ENCODE measurements at regions not wholly inside any gene's neighbourhood (a gene's known extent, or its start where the extent isn't known, plus 50 kb on each side); places are given as distances from the start of the nearest gene placed in this dataset.
"Not testable (repeated sequence)": the region's sequence is repeated elsewhere in the genome, so short reads cannot be mapped to it uniquely, and the experiment has no call there.

DNA sequence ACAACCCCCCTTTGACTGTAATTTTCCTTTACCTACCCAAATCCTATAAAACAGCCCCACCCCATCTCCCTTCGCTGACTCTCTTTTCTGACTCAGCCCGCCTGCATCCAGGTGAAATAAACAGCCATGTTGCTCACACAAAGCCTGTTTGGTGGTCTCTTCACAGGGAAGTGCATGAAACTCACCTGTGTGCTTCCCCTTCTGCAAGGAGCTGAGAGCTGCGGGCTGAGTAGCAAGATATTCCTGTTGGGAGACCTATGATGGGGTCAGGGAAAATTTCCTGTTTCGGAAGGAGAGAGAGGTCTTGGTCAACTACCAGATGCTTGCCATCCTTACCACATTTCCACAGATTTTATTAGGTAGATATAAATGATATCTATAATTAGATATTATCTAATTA lies 474.5 kb upstream of the NUDT12 start:
- H3K4me1 Mint-ChIP-seq (ENCODE audit: low read depth, unreplicated experiment); H3K36me3 Mint-ChIP-seq (ENCODE audit: low read depth, unreplicated experiment); H3K27ac Mint-ChIP-seq (ENCODE audit: unreplicated experiment); H3K79me2 ChIP-seq (ENCODE audit: insufficient read depth, low read length); H4K20me1 ChIP-seq (ENCODE audit: insufficient read depth, low read length); H3K9me3 Mint-ChIP-seq (ENCODE audit: unreplicated experiment); H3K4me1 ChIP-seq (ENCODE audit: insufficient read depth, low read length); H2AFZ ChIP-seq (ENCODE audit: low read depth, low read length); H3K9ac ChIP-seq (ENCODE audit: low read length); H3K27me3 Mint-ChIP-seq (ENCODE audit: low read depth, unreplicated experiment); H3K4me2 ChIP-seq (ENCODE audit: low read length); H3K4me3 ChIP-seq (ENCODE audit: insufficient read depth, low read depth, low read length); H3K27ac ChIP-seq (ENCODE audit: low read depth, low read length); H3K4me3 Mint-ChIP-seq (ENCODE audit: unreplicated experiment); DNase-seq (ENCODE audit: low read depth); H3K27me3 ChIP-seq (ENCODE audit: insufficient read depth, low read length); H3K9me3 ChIP-seq (ENCODE audit: insufficient read depth, low read depth, low read length); H3K36me3 ChIP-seq (ENCODE audit: insufficient read depth, low read length); FAIRE-seq: not testable (repeated sequence)

DNA sequence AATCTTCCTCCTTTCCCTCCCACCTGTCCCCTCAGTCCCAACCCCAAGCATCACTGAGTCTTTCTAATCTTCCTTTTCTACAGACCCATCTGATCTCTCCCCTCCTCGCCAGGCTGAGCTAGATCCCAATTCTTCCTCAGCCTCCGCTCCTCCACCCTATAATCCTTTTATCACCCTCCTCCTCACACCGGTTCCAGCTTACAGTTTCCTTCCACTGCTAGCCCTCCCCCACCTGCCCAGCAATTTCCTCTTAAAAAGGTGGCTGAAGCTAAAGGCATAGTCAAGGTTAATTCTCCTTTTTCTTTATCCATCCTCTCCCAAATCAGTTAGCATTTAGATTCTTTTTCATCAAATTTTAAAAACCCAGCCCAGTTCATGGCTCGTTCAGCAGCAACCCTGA lies 470.6 kb upstream of the NUDT12 start:
- not testable (repeated sequence) for H3K4me1 ChIP-seq (ENCODE audit: insufficient read depth, low read length); H3K36me3 Mint-ChIP-seq (ENCODE audit: low read depth, unreplicated experiment); H3K27me3 Mint-ChIP-seq (ENCODE audit: low read depth, unreplicated experiment); H3K36me3 ChIP-seq (ENCODE audit: insufficient read depth, low read length); DNase-seq (ENCODE audit: low read depth); FAIRE-seq; H3K4me1 Mint-ChIP-seq (ENCODE audit: low read depth, unreplicated experiment); H3K4me3 Mint-ChIP-seq (ENCODE audit: unreplicated experiment); H3K9me3 Mint-ChIP-seq (ENCODE audit: unreplicated experiment); H3K27ac ChIP-seq (ENCODE audit: low read depth, low read length); H3K27me3 ChIP-seq (ENCODE audit: insufficient read depth, low read length); H3K27ac Mint-ChIP-seq (ENCODE audit: unreplicated experiment); H3K79me2 ChIP-seq (ENCODE audit: insufficient read depth, low read length); H3K4me3 ChIP-seq (ENCODE audit: insufficient read depth, low read depth, low read length); H3K4me2 ChIP-seq (ENCODE audit: low read length); H3K9me3 ChIP-seq (ENCODE audit: insufficient read depth, low read depth, low read length); H2AFZ ChIP-seq (ENCODE audit: low read depth, low read length); H3K9ac ChIP-seq (ENCODE audit: low read length); H4K20me1 ChIP-seq (ENCODE audit: insufficient read depth, low read length)

DNA sequence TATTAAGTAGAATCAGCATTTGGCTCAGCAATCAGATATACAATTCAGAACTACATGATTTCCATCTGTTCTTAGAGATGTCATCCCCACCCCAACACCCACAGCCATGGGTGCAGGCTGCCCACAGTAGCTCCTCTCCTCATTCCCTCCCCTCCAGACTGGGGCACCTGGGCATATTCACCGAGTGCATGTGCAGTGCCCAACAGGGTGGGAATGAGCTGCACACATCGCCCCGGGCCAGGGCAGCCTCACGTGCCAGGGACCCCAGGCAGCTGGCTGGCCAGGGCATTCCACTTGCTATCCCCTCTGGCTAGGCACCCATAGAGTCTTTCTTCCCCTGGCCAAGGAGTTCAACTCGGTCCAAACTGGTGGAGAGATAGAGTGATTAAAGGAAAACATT lies 461.9 kb upstream of the NUDT12 start:
- Histone ChIP-seq H3K4me3 (ENCODE audit: insufficient read depth, low read depth, low read length) (no peak overlapping the region), H3K4me2 (ENCODE audit: low read length) (no peak overlapping the region), H4K20me1 (ENCODE audit: insufficient read depth, low read length) (no peaks in the 10 kb centered on the region), H3K79me2 (ENCODE audit: insufficient read depth, low read length) (no peaks in the 10 kb centered on the region), H3K36me3 (ENCODE audit: insufficient read depth, low read length) (no peaks in the 10 kb centered on the region), H3K9me3 (ENCODE audit: insufficient read depth, low read depth, low read length) (no peaks in the 10 kb centered on the region), H2AFZ (ENCODE audit: low read depth, low read length) (no peak overlapping the region), H3K27ac (ENCODE audit: low read depth, low read length) (no peak overlapping the region), H3K9ac (ENCODE audit: low read length) (no peak overlapping the region), H3K27me3 (ENCODE audit: insufficient read depth, low read length) (no peaks in the 10 kb centered on the region), H3K4me1 (ENCODE audit: insufficient read depth, low read length) (no peaks in the 10 kb centered on the region)
- no peaks in the 10 kb centered on the region for H3K27me3 Mint-ChIP-seq (ENCODE audit: low read depth, unreplicated experiment)
- no peaks in the 10 kb centered on the region for H3K36me3 Mint-ChIP-seq (ENCODE audit: low read depth, unreplicated experiment)
- no peak for FAIRE-seq
- H3K9me3 Mint-ChIP-seq (ENCODE audit: unreplicated experiment), result peaks cover 12% of the 10 kb centered on the region
- H3K4me3 Mint-ChIP-seq (ENCODE audit: unreplicated experiment), result no peak overlapping the region
- H3K27ac Mint-ChIP-seq (ENCODE audit: unreplicated experiment), result no peak overlapping the region
- TF ChIP-seq, protein P1, sequence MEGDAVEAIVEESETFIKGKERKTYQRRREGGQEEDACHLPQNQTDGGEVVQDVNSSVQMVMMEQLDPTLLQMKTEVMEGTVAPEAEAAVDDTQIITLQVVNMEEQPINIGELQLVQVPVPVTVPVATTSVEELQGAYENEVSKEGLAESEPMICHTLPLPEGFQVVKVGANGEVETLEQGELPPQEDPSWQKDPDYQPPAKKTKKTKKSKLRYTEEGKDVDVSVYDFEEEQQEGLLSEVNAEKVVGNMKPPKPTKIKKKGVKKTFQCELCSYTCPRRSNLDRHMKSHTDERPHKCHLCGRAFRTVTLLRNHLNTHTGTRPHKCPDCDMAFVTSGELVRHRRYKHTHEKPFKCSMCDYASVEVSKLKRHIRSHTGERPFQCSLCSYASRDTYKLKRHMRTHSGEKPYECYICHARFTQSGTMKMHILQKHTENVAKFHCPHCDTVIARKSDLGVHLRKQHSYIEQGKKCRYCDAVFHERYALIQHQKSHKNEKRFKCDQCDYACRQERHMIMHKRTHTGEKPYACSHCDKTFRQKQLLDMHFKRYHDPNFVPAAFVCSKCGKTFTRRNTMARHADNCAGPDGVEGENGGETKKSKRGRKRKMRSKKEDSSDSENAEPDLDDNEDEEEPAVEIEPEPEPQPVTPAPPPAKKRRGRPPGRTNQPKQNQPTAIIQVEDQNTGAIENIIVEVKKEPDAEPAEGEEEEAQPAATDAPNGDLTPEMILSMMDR (IDR thresholded peaks at IDR 0.05; ENCODE audit: insufficient read depth, low read depth, low read length), result no peak
- no peak for TF ChIP-seq EZH2 (IDR thresholded peaks at IDR 0.05; ENCODE audit: insufficient read depth, low read length)
- H3K4me1 Mint-ChIP-seq (ENCODE audit: low read depth, unreplicated experiment), result no peaks in the 10 kb centered on the region
- DNase-seq (ENCODE audit: low read depth), result no peak

DNA sequence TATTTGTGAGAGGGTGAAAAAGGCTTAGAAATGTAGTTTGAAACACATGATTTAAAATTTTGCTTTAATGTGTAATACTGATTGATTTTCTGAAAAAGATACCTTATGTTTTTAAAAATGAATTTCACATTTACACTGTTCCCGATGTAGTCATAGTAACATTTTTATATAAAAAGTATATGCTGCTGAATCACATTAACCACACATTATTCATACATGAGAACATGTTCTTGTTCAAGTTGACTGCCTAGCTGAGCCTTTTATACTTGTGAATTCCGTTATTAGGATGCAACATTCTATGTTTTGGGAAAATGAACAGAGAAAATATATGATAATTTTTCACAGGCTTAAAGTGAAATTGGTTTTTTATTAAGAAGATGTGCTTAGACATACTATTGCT lies 461.1 kb upstream of the NUDT12 start:
- Histone ChIP-seq H3K9ac (ENCODE audit: low read length) (no peak overlapping the region), H3K27me3 (ENCODE audit: insufficient read depth, low read length) (no peaks in the 10 kb centered on the region), H3K36me3 (ENCODE audit: insufficient read depth, low read length) (no peaks in the 10 kb centered on the region), H3K4me1 (ENCODE audit: insufficient read depth, low read length) (no peaks in the 10 kb centered on the region), H3K4me2 (ENCODE audit: low read length) (no peak overlapping the region), H3K27ac (ENCODE audit: low read depth, low read length) (no peak overlapping the region), H3K9me3 (ENCODE audit: insufficient read depth, low read depth, low read length) (peaks cover 3% of the 10 kb centered on the region), H3K79me2 (ENCODE audit: insufficient read depth, low read length) (no peaks in the 10 kb centered on the region), H2AFZ (ENCODE audit: low read depth, low read length) (no peak overlapping the region), H3K4me3 (ENCODE audit: insufficient read depth, low read depth, low read length) (no peak overlapping the region), H4K20me1 (ENCODE audit: insufficient read depth, low read length) (no peaks in the 10 kb centered on the region)
- no peaks in the 10 kb centered on the region for H3K27me3 Mint-ChIP-seq (ENCODE audit: low read depth, unreplicated experiment)
- no peak overlapping the region for H3K27ac Mint-ChIP-seq (ENCODE audit: unreplicated experiment)
- peaks cover 8% of the 10 kb centered on the region for H3K9me3 Mint-ChIP-seq (ENCODE audit: unreplicated experiment)
- no peak for TF ChIP-seq EZH2 (IDR thresholded peaks at IDR 0.05; ENCODE audit: insufficient read depth, low read length)
- TF ChIP-seq, protein P1 (IDR thresholded peaks at IDR 0.05; ENCODE audit: insufficient read depth, low read depth, low read length), result no peak
- FAIRE-seq (no peak), DNase-seq (ENCODE audit: low read depth) (no peak)
- no peaks in the 10 kb centered on the region for H3K36me3 Mint-ChIP-seq (ENCODE audit: low read depth, unreplicated experiment)
- H3K4me1 Mint-ChIP-seq (ENCODE audit: low read depth, unreplicated experiment), result no peaks in the 10 kb centered on the region
- no peak overlapping the region for H3K4me3 Mint-ChIP-seq (ENCODE audit: unreplicated experiment)

Measured in astrocyte (in vitro differentiated cells and primary cell).